HG03175 (cell line): ENCODE measurements at regions not wholly inside any gene's neighbourhood (a gene's known extent, or its start where the extent isn't known, plus 50 kb on each side); places are given as distances from the start of the nearest gene placed in this dataset.

Experiments used
- ATAC-seq: cut with Tn5 transposase; IDR thresholded peaks from one replicate; pipeline ENCODE4 v1.9.1; 2021; ENCODE audit warnings: mild to moderate bottlenecking, moderate library complexity; ENCODE audit not compliant: unreplicated experiment

DNA sequence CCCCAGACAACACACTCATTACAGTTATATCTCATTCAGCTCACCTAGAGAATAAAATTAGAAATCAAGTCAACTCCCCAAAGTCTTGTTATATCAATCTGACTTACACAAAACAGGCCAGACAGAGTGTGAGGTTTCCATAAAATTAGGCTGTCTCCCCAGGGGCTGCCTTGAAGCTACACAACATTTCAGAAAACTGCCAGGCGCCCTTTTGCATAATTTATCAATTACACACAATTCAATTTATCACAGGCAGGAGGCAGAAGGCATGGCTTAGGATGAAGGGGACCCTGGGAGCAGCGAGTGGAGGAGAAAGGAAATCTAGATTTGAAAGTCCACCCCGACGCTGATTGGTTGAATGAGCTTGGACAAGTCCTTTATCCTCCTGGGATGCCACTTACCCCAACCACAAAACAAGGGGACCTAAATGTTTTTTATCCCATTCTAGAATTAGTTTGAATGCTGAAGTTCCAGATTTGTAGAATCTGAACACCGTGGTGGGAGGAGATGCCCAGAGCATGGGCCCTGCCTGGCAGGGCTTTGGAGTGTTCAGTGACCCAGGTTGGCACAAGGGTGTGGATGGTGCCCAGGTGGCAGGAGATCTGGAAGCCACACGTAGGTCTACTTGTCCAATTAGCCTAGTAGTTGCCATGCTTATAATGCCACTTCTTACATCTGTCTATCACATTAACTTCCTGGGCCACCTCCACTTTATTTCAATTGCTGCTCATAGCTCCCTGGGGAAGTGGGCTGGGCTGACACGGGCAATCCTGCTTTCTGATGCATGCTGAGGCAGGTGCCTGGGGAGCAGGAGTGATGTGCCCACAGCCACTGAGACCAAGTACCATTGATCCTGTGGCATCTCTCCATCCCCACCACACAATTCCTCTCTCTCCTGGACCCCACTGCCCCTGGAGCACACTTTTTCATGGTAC lies 119.8 kb upstream of the TLE3 start:
- no peak for ATAC-seq

DNA sequence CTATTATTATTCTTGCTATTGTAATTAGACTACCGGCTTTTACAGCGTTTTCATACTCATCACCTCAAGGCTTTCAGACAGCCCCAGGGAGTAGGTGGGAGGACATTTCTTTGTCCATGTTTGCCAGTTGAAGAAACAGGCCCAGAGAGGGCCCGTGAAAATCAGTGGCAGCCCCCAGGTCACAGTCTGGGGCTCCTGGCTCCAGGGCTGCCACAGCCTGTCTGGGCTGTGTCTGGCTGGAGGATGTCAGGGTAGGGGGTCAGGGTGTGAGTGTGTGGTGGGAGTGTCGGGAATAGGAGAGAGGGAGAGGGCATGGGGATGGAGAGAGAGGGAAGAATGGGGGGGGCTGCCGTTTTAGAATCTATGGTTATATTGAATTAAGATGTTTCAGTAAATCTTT lies 118.2 kb upstream of the TLE3 start:
- no peak for ATAC-seq

DNA sequence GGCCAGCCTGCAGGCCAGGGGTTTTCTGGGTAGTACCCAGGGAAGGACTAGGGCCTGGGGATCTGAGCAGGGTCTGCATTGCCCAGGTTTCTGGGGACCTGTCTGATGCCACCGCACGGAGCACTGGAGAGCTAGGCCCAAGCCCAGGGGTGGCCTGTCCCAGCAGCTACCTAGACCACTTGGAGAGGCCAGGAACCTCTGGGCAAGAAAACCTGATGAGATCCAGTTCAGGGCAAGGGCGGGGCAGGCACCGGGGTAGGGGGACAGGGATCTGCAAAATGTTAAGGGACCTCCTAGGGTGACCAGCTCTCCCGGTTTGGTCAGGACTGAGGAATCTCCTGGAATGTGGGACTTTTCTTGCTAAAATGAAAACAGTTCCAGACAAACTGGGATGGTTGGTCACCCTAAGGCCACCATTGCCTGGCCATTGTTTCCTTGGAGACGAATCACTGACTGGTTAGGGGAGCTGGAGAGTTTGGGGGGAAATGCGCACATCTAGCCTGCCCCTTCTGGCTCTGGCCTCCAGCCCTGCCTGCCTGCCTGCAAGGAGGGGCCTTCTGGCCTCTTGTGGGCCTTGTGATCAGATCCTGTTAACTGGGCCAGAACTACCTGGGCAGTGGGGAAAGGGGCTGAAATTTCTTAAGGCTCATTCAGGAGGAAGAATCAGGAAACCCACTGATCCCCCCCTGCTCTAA lies 117.4 kb upstream of the TLE3 start:
- no peak for ATAC-seq

DNA sequence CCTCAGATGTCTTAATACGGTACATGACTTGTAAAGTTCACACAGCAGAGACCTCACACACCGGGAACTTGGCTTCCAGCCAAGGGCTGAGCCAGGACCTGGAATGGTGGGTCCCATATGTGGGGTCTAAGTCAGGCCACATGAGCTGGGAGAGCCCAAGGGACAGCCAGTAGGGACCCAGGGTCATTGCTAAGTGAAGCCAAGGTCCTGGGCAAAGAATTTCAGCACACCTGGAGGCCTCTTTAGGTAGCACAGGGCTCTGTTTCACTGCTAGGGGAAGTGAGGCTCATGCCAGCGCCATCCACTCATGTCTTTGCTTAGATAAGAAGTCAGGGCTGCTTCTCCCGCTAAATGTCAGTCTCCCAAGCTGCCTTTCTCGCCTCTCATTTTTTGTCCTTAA lies 116.6 kb upstream of the TLE3 start:
- ATAC-seq: no peak

DNA sequence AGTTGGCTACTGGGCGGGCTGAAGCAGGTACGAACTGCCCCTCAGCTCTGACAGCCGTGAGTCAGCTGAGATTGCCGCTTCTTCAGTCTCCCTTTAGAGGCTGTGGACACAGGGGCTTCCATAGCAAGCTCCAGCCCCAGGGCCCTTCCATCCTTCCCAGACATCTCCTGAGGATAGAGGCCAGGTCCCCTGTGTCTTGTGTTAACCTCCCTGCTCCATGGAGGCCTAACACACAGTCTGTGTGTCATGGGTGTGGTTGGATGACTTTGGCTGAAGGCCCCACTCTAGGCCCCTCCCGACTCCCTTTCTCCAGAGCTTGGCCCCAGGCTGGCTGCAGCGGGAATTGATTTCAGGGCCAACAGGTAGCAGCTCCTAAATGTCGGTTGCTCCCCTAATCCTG lies 116.1 kb upstream of the TLE3 start:
- ATAC-seq: no peak

DNA sequence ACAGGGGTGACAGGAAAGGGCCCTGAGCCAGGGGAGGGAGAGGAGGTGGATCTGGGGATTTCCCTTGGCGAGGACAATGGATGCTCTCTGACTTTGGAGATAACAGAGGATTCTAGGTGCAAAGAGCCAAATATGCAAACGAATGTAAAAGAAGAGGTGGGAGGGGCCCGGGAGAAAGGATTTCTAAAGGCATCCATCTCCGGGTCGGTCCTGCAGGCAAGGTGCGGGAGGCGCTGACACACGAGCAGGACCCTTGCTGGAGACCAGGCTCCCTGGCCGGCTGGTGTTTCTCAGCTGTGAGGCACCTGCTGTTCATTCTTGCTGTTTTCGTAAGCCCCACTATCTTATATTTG lies 115.2 kb upstream of the TLE3 start:
- no peak for ATAC-seq

DNA sequence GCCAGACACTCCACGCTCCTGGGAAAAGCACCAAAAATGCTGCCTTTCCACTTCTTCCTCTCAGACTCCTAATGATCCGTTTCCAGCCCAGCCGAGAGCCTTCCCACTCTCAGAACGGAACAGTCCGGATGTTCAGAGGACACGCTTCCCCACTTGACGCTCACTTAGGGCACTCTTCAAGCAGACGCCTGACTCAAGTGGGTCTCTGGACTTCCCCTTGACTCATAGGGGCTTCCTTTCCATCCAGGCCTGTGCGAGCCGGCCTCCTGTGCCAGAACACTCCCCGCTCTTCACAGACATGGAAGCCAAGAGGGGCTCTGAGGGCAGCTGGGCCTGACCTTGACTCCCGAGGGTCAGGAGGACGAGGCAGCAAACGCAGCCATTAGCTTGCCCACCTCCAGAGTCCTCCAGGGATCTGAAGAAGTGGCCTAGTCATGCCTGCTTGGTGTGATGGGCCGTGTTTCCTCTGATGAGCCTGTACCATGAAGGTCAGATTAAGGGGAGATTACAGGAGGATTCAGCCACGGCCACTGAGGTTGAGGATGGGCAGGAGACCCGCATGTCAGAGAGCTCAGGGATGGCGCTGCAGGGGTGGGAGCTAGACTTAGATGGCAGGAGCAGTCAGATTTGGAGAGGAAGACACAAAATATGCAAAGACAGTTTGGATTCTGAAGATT lies 114.7 kb upstream of the TLE3 start:
- no peak for ATAC-seq

DNA sequence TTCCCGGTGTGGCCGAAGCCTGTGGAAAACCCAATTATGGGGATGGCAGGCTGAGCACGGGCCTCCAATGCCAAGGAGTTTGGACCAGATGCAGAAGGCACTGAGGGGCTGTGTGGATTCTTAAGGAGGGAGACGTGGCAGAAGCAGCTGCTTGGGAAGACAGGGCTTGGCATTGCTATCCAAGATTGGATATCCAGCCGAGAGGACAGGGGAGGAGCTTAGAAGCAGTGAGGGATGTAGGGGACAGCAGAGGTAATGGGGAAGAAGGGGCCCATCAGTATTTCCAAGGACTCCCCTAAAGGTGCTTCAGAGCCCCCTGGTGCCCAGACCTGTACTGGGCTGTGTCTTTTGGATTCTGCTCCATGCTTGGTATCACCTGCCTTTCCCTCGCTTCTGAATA lies 112.8 kb upstream of the TLE3 start:
- ATAC-seq: no peak

DNA sequence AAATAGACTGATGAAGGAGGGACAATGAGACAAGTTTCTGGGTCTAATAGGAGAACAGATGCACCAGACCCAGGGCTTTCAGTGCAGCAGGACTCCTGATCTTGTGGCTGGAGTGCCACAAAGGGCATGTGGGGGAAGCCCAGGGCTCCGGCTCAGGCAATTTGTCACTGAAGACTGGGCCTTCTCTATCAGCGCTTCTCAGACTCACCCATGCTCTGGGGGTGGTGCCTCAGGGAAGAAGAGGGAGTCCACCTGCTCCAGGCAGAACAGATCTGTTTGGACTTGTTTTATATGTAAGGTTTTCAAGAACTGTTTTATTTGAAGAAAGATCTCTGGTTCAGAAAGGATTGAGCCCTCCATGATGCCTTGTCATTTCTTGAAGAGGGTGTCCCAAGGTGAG lies 112.4 kb upstream of the TLE3 start:
- ATAC-seq: no peak

DNA sequence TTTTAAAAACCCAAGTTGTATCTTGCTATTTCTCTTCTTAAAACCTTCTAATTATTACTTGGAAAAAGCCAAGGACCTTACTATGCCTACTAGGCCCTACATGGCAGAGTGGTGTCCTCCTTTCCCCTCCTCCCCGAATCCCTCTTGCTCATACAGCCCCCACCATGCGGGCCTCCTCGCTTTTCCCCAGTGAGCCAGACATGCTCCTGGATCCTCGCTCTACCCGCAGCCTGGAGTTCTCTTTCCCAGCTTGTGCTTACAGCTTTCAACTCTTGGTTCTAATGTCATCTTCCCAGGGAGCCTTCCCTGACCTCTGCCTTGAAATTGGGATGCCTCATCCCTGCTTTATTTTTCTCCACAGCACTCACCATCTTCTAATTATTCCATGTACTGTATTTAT lies 111.8 kb upstream of the TLE3 start:
- no peak for ATAC-seq

DNA sequence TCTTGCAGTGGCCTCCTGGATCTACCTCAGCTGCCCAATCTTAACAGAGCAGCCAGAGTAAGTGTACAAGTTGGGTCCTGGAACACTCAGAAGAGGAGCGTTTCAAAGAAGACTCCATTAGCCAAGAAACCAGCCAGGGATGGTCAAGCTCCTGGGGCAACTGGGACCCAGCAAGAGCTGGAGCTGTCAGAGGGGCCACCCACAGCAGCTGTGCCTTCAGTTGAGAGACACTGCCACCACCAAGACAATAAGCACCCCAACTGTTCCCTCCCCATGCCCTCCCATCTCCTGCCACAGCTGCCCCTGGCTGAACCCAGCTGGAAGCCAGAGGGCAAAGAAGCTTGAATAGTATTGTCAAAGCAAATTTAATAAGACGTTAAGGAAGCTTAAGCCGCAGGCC lies 110.6 kb upstream of the TLE3 start:
- ATAC-seq: no peak

DNA sequence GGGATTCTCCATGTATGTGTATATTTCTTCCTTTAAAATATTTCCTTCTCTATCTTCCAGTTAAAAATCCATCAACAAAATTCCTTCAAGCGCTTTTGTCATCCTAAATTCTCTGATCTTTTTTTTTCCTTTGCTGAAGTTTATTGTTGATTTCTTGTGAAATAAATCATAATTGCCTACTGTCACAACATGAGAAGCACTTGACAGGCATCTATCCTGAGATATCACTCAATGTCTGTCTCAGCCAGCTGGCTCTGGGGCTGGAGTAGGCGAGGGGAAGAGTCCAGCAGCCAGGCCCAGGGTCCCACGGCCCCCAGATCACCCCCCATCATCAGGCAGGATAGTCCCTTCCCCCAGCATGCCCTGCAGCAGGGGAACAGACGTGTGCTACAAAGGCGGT lies 109.0 kb upstream of the TLE3 start:
- no peak for ATAC-seq

DNA sequence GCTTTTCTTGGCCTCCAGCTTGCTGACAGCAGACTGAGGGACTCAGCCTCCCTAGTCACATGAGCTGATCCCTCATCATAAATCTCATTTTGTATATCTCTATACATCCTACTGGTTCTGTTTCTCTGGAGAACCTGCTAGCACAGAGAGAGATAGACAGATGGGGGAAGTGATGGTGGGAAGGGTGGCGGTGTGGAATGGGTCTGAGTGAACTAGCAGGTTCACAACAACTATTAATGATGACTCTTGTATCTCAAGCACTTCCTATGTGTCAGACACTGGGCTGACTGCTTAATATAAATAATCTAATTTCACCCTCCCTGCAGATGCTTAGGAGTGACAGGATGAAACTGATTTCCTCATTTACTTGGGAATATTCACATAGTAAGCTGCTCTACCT lies 106.9 kb upstream of the TLE3 start:
- ATAC-seq: no peak

DNA sequence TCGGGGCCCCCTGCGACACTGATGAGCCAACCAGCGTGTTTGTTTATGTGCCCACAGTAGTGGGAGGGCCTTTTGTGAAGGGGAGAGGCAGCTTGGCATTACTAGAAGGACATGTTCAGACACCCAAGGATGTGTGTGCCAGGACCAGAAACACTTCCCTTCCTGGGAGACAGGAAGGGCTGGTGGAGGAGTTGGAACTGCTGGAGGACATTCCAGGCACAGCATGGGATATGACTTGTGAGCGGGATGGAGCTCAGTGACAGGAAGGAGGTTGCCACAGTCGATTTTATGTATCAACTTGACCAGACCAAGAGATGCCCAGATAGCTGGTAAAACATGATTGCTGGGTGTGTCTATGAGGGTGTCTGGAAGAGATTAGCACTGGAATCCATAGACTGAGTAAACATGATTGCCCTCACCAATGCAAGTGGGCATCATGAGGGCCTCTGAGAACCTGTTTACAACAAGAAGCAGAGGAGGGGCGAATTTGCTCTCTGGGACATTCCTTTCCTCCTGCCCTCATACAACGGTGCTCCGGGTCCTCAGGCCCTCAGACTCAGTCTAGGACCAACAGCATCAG lies 106.4 kb upstream of the TLE3 start:
- no peak for ATAC-seq

DNA sequence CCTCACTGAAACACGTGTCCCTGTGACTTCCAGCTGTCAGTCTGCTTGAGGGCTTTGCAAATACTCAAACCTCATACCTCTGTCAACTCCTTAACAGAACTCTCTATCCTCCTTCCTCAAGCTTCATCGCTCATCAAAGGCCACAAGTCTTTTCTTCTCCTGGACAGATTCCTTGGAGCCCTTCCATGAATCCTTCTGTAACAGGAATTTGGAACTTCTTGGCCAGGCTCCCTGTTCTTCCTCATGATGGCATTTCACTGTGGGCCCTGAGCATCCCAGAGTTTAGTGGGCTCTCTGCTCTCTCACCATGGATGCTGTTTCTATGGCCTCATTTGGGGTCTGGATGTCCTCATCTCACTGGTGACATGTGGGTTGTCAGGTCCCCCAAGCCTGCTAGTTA lies 105.0 kb upstream of the TLE3 start:
- no peak for ATAC-seq

DNA sequence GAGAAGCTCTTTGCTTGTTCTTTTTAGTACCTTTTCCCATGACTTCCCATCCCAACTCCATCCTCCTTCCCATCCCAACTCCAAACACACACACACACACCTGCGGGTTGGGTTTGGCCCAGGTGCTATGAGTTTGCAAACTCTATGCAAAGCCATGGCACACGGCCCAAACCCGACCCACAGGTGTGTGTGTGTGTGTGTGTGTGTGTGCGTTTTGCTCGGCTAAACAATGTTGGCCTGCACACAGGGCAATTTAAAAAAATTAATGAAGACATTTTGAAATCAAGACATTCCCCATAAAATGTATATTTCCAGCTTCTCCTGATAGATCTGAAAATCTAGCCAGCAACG lies 103.7 kb upstream of the TLE3 start:
- no peak for ATAC-seq

DNA sequence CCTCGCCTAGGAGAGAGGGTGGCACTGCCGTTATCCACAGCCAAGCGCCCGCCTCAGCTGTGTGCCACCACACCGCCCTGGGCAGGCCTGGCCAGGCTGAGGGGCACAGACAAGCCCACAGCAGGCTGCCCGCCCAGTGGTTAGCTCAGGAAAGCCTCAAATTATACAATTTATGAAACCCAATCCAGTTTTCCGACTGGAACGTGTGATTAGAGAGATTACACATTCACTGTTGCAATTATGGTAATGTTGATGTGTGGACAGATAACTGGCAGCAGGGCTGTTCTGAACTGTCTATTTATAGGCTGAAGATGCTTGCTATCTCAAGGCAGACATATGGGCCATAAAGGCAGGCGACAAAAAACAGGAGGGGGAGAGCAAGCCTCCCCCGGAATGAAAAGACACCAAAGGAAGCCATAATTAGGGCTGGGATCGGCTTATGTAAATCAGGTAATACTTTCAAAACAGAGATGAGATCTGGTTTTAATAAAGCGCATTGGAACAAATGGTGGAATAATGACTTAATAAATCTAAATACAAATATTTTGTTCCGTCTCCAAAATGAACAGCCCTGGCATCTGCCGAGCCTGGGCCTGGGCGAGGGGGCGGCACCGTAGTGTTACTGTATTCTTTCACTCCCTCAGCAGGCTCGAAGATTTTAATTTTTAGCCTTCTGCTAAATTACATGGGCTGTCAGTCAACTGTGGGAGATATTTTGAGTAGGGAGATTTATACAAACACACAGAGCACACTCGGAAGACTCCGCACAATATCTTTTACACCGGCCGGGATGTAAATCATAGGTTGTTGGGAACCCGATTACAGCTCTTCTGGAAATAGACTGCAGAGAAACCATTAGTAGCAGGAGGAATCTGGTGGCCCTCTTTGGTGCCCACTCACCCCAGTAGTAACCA lies 103.1 kb upstream of the TLE3 start:
- no peak for ATAC-seq

DNA sequence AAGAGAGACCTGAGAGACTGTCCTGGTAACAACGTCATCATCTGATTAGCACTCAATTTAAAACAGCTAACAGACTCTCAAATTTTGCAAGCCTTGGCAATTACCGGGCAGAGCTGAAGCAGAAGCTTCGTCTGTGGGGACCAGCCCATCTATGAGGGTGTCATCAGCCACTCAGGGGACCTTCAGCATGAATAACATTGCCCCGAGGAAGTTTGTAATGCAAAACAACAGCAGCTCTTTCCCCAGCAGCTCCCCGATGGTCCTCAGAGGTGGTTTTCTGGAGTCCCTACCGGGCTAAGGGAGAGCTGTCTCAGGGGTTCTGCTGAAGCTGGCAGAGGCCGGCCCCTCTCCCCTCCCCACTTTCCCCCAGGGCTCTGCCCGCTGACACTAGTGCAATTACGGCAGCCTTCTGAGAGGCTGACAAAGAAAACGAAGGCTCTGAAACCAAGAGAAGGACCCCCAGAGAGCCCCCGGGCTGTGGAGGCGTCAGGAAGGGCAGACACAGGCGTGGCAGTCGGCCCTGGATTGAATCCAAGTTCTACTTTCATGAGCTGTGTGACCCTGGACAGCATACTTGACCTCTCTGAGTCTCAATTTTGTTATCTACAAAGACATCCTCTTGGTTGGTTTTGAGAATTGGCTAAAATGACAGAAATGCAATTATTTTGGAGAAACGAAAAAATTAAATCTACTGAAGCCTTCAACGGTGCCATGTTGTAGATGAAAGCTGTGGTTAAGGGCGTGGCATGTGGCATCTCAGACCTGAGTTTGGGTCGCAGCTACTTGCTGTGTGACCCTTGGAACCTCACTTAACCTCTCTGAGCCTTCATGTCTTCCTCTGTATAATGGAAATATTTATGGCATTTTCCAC lies 102.1 kb upstream of the TLE3 start:
- no peak for ATAC-seq

DNA sequence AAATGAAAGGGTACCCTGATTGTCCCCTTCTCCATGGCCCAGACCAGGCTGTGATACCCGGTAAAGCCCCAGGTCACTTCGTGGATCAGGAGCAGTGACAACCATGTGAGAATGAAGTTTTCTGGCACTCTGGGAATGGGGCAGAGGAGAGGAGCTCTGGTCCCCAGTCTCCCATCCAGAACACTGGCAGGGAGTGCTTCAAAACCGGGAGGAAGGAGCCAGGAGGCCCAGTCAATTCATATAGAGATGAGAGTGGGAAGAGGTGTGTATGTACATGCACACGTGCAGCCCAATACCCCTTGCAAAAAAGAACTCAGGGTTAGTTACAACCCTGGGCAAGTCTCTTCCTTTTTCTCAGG lies 101.4 kb upstream of the TLE3 start:
- no peak for ATAC-seq
